ENCODE measurements at regions not wholly inside any gene's neighbourhood (a gene's known extent, or its start where the extent isn't known, plus 50 kb on each side); places are given as distances from the start of the nearest gene placed in this dataset.
"Not testable (repeated sequence)": the region's sequence is repeated elsewhere in the genome, so short reads cannot be mapped to it uniquely, and the experiment has no call there.

- Histone ChIP-seq H3K9ac (ENCODE audit: low read length in 2 of 2) (no peak overlapping the region), H3K27ac (ENCODE audit: low read length) (no peak overlapping the region), H3K9me3 (ENCODE audit: control insufficient read depth in 2 of 2, low read length in 2 of 2) (no peaks in the 10 kb centered on the region), H3K4me3 (ENCODE audit: low read length in 2 of 2) (no peak overlapping the region), H3K36me3 (ENCODE audit: control insufficient read depth in 2 of 2, insufficient read depth in 2 of 2, low read length in 2 of 2) (no peaks in the 10 kb centered on the region), H3K4me1 (ENCODE audit: control insufficient read depth, insufficient read depth, low read length) (no peaks in the 10 kb centered on the region), H3K27me3 (ENCODE audit: control insufficient read depth in 1 of 2, insufficient read depth in 2 of 2, low read length in 2 of 2) (no peaks in the 10 kb centered on the region)
Measured at GRCh38 chr14:83289390-83289789, 1755.7 kb upstream of the SEL1L start.

GRCh38 chr14:83289896-83290295 is 1756.2 kb upstream of the SEL1L start:
- Histone ChIP-seq H3K27ac (ENCODE audit: low read length) (no peak overlapping the region), H3K4me1 (ENCODE audit: control insufficient read depth, insufficient read depth, low read length) (no peaks in the 10 kb centered on the region)

DNA sequence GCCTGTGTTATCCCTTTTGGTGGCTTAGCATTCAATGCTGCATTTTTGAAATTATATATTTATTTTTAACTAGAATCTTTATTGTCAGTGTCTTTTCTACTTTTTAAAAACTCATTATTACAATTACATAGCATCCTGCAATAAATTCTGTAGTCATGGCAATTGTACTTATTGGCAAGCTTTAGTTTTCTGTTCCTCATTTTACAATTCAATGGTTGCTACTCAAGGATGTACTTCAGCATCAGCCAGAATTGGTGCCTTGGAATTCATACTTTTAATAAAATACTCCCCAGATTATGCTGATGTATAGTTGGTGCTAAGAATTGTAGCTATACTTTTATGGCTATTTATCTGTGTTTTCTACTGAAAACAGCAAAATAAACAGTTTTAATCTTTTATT is 1756.8 kb upstream of the SEL1L start:
- H3K9me3 ChIP-seq (ENCODE audit: control insufficient read depth in 2 of 2, low read length in 2 of 2) = no peaks in the 10 kb centered on the region

More at GRCh38 chr14:83289896-83290295, 1756.2 kb upstream of the SEL1L start:
- Histone ChIP-seq H3K9ac (ENCODE audit: low read length in 2 of 2) (no peak overlapping the region), H3K4me3 (ENCODE audit: low read length in 2 of 2) (no peak overlapping the region), H3K9me3 (ENCODE audit: control insufficient read depth in 2 of 2, low read length in 2 of 2) (no peaks in the 10 kb centered on the region), H3K27me3 (ENCODE audit: control insufficient read depth in 1 of 2, insufficient read depth in 2 of 2, low read length in 2 of 2) (no peaks in the 10 kb centered on the region), H3K36me3 (ENCODE audit: control insufficient read depth in 2 of 2, insufficient read depth in 2 of 2, low read length in 2 of 2) (no peaks in the 10 kb centered on the region)

GRCh38 chr14:83291714-83292113 is 1758.1 kb upstream of the SEL1L start:
- Histone ChIP-seq H3K36me3 (ENCODE audit: control insufficient read depth in 2 of 2, insufficient read depth in 2 of 2, low read length in 2 of 2) (no peaks in the 10 kb centered on the region), H3K27ac (ENCODE audit: low read length) (no peak overlapping the region), H3K27me3 (ENCODE audit: control insufficient read depth in 1 of 2, insufficient read depth in 2 of 2, low read length in 2 of 2) (no peaks in the 10 kb centered on the region), H3K9me3 (ENCODE audit: control insufficient read depth in 2 of 2, low read length in 2 of 2) (no peaks in the 10 kb centered on the region), H3K4me3 (ENCODE audit: low read length in 2 of 2) (no peak overlapping the region), H3K4me1 (ENCODE audit: control insufficient read depth, insufficient read depth, low read length) (no peaks in the 10 kb centered on the region), H3K9ac (ENCODE audit: low read length in 2 of 2) (no peak overlapping the region)

More for the DNA sequence above, 1756.8 kb upstream of the SEL1L start:
- H3K27me3 ChIP-seq (ENCODE audit: control insufficient read depth in 1 of 2, insufficient read depth in 2 of 2, low read length in 2 of 2) = no peaks in the 10 kb centered on the region
- H3K9ac ChIP-seq (ENCODE audit: low read length in 2 of 2) = no peak overlapping the region
- no peak overlapping the region for H3K27ac ChIP-seq (ENCODE audit: low read length)
- H3K4me3 ChIP-seq (ENCODE audit: low read length in 2 of 2) = no peak overlapping the region
- H3K4me1 ChIP-seq (ENCODE audit: control insufficient read depth, insufficient read depth, low read length) = no peaks in the 10 kb centered on the region
- no peaks in the 10 kb centered on the region for H3K36me3 ChIP-seq (ENCODE audit: control insufficient read depth in 2 of 2, insufficient read depth in 2 of 2, low read length in 2 of 2)

DNA sequence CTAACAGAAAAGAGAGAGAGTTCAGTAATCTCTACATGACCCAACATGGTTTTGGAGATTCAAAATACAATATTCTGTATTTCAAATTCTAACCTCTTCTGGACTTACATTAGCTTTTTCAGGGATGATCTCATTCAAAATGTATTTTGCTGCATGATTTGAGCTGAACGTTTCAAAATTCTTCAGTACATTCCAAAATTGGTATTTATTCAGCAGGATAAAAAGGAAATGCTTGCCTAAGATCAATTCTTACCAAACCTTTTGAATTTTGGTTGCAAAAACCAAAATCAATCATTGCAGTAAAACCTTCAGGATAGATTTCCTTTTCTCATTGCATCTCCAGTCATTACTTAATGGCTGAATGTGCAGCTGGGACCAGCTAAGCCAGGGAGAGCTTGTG is 1761.3 kb upstream of the SEL1L start:
- Histone ChIP-seq H3K9me3 (ENCODE audit: control insufficient read depth in 2 of 2, low read length in 2 of 2) (no peaks in the 10 kb centered on the region), H3K27ac (ENCODE audit: low read length) (no peak overlapping the region), H3K27me3 (ENCODE audit: control insufficient read depth in 1 of 2, insufficient read depth in 2 of 2, low read length in 2 of 2) (no peaks in the 10 kb centered on the region), H3K4me3 (ENCODE audit: low read length in 2 of 2) (no peak overlapping the region), H3K4me1 (ENCODE audit: control insufficient read depth, insufficient read depth, low read length) (no peaks in the 10 kb centered on the region), H3K36me3 (ENCODE audit: control insufficient read depth in 2 of 2, insufficient read depth in 2 of 2, low read length in 2 of 2) (no peaks in the 10 kb centered on the region), H3K9ac (ENCODE audit: low read length in 2 of 2) (no peak overlapping the region)

DNA sequence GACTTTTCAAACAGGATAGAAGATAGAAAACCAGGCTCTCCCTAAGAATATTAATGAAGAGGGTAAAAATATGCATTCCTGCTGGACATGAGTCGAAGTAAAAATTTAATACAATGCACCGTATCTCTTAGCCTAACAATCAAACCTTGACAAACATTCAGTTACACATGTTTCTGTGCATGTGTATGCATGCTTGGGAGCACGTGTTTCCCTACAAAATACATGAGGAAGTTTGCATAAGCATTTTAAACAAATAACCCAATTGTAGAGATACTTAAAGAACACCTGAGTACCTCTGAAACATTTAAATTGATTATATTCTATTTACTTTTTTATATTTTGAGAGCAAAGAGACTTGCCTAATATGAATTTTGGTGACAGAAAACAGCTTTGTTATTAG is 1763.7 kb upstream of the SEL1L start:
- Histone ChIP-seq H3K9ac (ENCODE audit: low read length in 2 of 2) (no peak overlapping the region), H3K27me3 (ENCODE audit: control insufficient read depth in 1 of 2, insufficient read depth in 2 of 2, low read length in 2 of 2) (no peaks in the 10 kb centered on the region), H3K9me3 (ENCODE audit: control insufficient read depth in 2 of 2, low read length in 2 of 2) (no peaks in the 10 kb centered on the region), H3K36me3 (ENCODE audit: control insufficient read depth in 2 of 2, insufficient read depth in 2 of 2, low read length in 2 of 2) (no peaks in the 10 kb centered on the region), H3K4me1 (ENCODE audit: control insufficient read depth, insufficient read depth, low read length) (no peaks in the 10 kb centered on the region), H3K27ac (ENCODE audit: low read length) (no peak overlapping the region), H3K4me3 (ENCODE audit: low read length in 2 of 2) (no peak overlapping the region)

GRCh38 chr14:83298016-83298415 is 1764.4 kb upstream of the SEL1L start:
- not testable (repeated sequence) for H3K4me1 ChIP-seq (ENCODE audit: control insufficient read depth, insufficient read depth, low read length); H3K4me3 ChIP-seq (ENCODE audit: low read length in 2 of 2); H3K27me3 ChIP-seq (ENCODE audit: control insufficient read depth in 1 of 2, insufficient read depth in 2 of 2, low read length in 2 of 2); H3K9me3 ChIP-seq (ENCODE audit: control insufficient read depth in 2 of 2, low read length in 2 of 2); H3K36me3 ChIP-seq (ENCODE audit: control insufficient read depth in 2 of 2, insufficient read depth in 2 of 2, low read length in 2 of 2); H3K27ac ChIP-seq (ENCODE audit: low read length); H3K9ac ChIP-seq (ENCODE audit: low read length in 2 of 2)

DNA sequence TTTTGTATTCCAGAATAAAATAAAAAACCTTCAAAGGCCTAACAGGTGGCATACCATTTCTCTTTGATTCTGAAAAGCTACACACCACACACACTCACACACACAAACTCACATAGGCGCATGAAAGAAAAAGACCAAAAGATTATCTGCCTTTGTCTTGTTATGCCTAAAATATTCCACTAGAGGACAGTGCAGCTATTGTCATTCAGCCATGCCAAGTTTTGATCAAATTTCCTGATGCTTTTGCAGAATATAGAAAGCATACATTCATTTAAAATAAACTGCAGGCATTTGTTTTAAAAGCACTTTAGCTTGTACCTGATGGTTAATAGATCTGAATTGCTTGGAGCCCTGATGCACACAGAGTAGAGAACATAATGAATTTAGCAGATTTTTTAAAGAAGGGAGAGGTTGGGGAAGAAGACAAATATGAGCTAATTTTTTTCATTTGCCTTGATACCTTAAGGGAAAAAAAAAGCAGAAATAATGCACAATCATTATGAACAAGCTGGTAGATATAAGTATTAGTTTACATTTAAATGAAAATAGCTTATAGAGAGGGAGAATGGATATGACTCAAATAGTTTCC is 1766.9 kb upstream of the SEL1L start:
- no peak overlapping the region for H3K4me3 ChIP-seq (ENCODE audit: low read length in 2 of 2)
- H3K27ac ChIP-seq (ENCODE audit: low read length) = no peak overlapping the region
- H3K9me3 ChIP-seq (ENCODE audit: control insufficient read depth in 2 of 2, low read length in 2 of 2) = no peaks in the 10 kb centered on the region

GRCh38 chr14:83301791-83302190 is 1768.1 kb upstream of the SEL1L start:
- H3K27ac ChIP-seq (ENCODE audit: low read length) = no peak overlapping the region
- no peaks in the 10 kb centered on the region for H3K36me3 ChIP-seq (ENCODE audit: control insufficient read depth in 2 of 2, insufficient read depth in 2 of 2, low read length in 2 of 2)
- H3K27me3 ChIP-seq (ENCODE audit: control insufficient read depth in 1 of 2, insufficient read depth in 2 of 2, low read length in 2 of 2) = no peaks in the 10 kb centered on the region
- no peaks in the 10 kb centered on the region for H3K4me1 ChIP-seq (ENCODE audit: control insufficient read depth, insufficient read depth, low read length)
- H3K9me3 ChIP-seq (ENCODE audit: control insufficient read depth in 2 of 2, low read length in 2 of 2) = no peaks in the 10 kb centered on the region
- no peak overlapping the region for H3K4me3 ChIP-seq (ENCODE audit: low read length in 2 of 2)
- no peak overlapping the region for H3K9ac ChIP-seq (ENCODE audit: low read length in 2 of 2)

More for the DNA sequence above, 1766.9 kb upstream of the SEL1L start:
- Histone ChIP-seq H3K27me3 (ENCODE audit: control insufficient read depth in 1 of 2, insufficient read depth in 2 of 2, low read length in 2 of 2) (no peaks in the 10 kb centered on the region), H3K36me3 (ENCODE audit: control insufficient read depth in 2 of 2, insufficient read depth in 2 of 2, low read length in 2 of 2) (no peaks in the 10 kb centered on the region), H3K4me1 (ENCODE audit: control insufficient read depth, insufficient read depth, low read length) (no peaks in the 10 kb centered on the region), H3K9ac (ENCODE audit: low read length in 2 of 2) (no peak overlapping the region)

- Histone ChIP-seq H3K27me3 (ENCODE audit: control insufficient read depth in 1 of 2, insufficient read depth in 2 of 2, low read length in 2 of 2) (no peaks in the 10 kb centered on the region), H3K27ac (ENCODE audit: low read length) (no peak overlapping the region), H3K4me3 (ENCODE audit: low read length in 2 of 2) (no peak overlapping the region), H3K36me3 (ENCODE audit: control insufficient read depth in 2 of 2, insufficient read depth in 2 of 2, low read length in 2 of 2) (no peaks in the 10 kb centered on the region), H3K9ac (ENCODE audit: low read length in 2 of 2) (no peak overlapping the region), H3K9me3 (ENCODE audit: control insufficient read depth in 2 of 2, low read length in 2 of 2) (peaks cover 0 to 5% of the 10 kb centered on the region in 2 donors), H3K4me1 (ENCODE audit: control insufficient read depth, insufficient read depth, low read length) (no peaks in the 10 kb centered on the region)
Measured at GRCh38 chr14:83309211-83309610, 1775.6 kb upstream of the SEL1L start.

GRCh38 chr14:83309833-83310232 is 1776.2 kb upstream of the SEL1L start:
- H3K9me3 ChIP-seq (ENCODE audit: control insufficient read depth in 2 of 2, low read length in 2 of 2) = peaks cover 0 to 5% of the 10 kb centered on the region in 2 donors
- no peaks in the 10 kb centered on the region for H3K4me1 ChIP-seq (ENCODE audit: control insufficient read depth, insufficient read depth, low read length)
- no peak overlapping the region for H3K9ac ChIP-seq (ENCODE audit: low read length in 2 of 2)
- no peaks in the 10 kb centered on the region for H3K36me3 ChIP-seq (ENCODE audit: control insufficient read depth in 2 of 2, insufficient read depth in 2 of 2, low read length in 2 of 2)
- H3K27me3 ChIP-seq (ENCODE audit: control insufficient read depth in 1 of 2, insufficient read depth in 2 of 2, low read length in 2 of 2) = no peaks in the 10 kb centered on the region
- H3K4me3 ChIP-seq (ENCODE audit: low read length in 2 of 2) = no peak overlapping the region
- H3K27ac ChIP-seq (ENCODE audit: low read length) = no peak overlapping the region
